Testis (tissue), 2 donors: ENCODE measurements at regions not wholly inside any gene's neighbourhood (a gene's known extent, or its start where the extent isn't known, plus 50 kb on each side); places are given as distances from the start of the nearest gene placed in this dataset.

ENCODE experiments used
- POLR2A ChIP-seq: fragments of 450-650 bp; IDR thresholded peaks from one replicate; pipeline ENCODE4 v1.6.1; 2017; ENCODE audit warnings: antibody characterized with exemption, mild to moderate bottlenecking, moderate library complexity
- TF ChIP-seq, protein P1 (sequence below), 3 experiments: fragments of 450-650 bp in 2 of 3; fragments of 200-600 bp in 1 of 3; sonication (generic) in 1 of 3; IDR thresholded peaks; one replicate each; pipeline ENCODE4 v1.5.1; 2016 to 2019; ENCODE audit warnings: antibody characterized with exemption in 3 of 3, mild to moderate bottlenecking in 2 of 3, moderate library complexity in 1 of 3

DNA sequence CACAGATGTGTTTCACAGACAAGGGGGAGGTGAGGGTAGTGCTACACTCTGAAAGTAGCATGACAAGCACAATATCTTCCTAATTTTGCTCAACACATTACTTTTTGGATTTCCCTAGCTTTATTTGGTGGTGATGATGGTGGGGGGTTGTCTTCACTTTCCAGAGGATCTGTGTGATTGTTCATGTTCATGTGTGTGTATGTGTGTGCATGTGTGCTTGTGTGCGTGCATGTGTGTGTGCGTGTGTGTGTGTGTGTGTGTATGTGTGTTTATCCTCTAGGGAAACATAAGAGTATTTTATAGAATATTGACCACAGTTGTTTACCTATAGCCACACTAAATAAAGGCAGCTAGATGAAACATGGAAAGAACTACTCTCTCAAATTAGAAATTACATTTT, 183.8 kb upstream of the EYA4 start:
- TF ChIP-seq POLR2A: no peak
- TF ChIP-seq, protein P1, sequence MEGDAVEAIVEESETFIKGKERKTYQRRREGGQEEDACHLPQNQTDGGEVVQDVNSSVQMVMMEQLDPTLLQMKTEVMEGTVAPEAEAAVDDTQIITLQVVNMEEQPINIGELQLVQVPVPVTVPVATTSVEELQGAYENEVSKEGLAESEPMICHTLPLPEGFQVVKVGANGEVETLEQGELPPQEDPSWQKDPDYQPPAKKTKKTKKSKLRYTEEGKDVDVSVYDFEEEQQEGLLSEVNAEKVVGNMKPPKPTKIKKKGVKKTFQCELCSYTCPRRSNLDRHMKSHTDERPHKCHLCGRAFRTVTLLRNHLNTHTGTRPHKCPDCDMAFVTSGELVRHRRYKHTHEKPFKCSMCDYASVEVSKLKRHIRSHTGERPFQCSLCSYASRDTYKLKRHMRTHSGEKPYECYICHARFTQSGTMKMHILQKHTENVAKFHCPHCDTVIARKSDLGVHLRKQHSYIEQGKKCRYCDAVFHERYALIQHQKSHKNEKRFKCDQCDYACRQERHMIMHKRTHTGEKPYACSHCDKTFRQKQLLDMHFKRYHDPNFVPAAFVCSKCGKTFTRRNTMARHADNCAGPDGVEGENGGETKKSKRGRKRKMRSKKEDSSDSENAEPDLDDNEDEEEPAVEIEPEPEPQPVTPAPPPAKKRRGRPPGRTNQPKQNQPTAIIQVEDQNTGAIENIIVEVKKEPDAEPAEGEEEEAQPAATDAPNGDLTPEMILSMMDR (IDR thresholded peaks at IDR 0.05): no peak
